ENCODE measurements at regions not wholly inside any gene's neighbourhood (a gene's known extent, or its start where the extent isn't known, plus 50 kb on each side); places are given as distances from the start of the nearest gene placed in this dataset.

GRCh38 chr13:26942184-26942583 lies 181.6 kb upstream of the GPR12 start:
- no peak for DNase-seq (ENCODE audit: low read depth in 4 of 4, low spot score in 3 of 4)

GRCh38 chr13:26941345-26942174 lies 181.0 kb upstream of the GPR12 start:
- DNase-seq (ENCODE audit: low read depth in 4 of 4, low spot score in 3 of 4) = no peak

DNA sequence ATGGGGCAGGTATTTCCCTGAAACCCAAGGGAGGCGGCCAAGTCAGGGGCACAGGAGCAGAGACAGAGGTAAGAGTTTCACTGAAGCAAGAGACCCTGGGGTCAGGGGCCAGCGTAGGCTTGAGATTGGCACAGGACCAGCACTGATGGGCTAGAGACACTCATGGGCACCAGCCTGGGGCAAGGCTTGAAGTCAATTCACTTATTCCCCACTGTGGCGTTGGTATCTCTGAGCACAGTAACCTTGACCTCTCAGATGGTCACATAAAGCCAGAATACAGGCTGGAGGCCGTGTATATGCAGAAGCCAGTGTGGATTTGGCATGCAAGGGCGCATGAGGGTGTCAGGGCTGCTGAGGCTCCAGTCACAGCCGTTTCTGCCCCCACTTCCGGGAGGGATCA lies 173.5 kb upstream of the GPR12 start:
- no peak for DNase-seq (ENCODE audit: low read depth in 4 of 4, low spot score in 3 of 4)

GRCh38 chr13:26932465-26932864 lies 171.9 kb upstream of the GPR12 start:
- DNase-seq (ENCODE audit: low read depth in 4 of 4, low spot score in 3 of 4) = no peak

DNA sequence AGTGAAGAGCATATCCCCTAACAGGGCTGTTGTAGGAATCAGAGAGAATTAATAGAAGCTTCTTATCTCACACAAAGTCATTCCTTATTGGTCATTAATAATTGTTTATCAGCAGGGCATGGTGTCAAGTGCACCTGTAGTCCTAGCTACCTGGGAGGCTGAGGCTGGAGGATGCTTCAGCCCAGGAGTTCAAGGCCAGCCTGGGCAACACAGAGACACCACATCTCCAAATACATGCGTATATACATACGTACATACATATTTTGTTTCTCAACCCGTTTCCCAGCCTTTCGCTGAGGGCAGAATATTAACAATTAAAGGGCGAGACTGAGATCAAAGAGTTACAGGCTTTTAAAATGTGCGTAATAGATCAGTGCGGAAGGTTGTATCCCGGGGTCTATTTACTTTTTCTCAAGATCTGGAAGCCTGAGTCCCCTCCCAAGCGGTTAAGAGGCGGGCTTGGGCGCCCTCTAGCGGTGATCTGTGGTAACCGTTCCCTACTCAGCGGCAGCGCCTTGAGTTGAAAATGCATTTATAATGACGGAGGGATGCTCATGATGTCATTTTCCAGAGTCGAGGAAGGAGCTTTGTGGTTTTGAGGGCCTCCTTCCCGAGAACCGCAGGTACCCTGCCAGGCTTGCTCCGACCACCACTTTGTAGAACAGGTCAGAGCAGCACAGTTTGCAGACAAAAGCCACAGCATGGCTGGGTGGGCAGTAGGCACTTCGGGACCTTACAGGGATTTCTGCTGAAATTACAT lies 169.6 kb upstream of the GPR12 start:
- DNase-seq (ENCODE audit: low read depth in 4 of 4, low spot score in 3 of 4) = peak; percentile 34 to 65 (median 44)

GRCh38 chr13:26927511-26927910 lies 166.9 kb upstream of the GPR12 start:
- no peak for DNase-seq (ENCODE audit: low read depth in 4 of 4, low spot score in 3 of 4)

DNA sequence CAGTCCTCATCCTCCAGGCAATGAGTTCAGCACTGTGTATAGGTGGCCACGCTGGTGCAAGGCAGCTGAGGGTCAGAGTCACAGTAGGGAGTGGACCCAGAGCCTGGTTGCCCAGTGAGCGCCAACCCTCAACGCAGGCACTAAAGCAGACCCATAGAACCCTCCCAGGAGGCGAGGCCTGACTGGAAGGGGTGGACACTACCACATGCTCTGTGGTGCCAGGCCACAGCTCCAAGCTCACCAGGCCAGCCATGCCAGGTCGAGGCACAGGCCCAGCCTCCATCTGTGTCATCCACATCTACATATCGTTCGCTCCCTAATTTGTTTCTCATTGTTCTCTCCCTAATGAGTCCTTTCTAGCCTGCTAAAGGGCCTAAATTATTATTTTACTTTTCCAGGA lies 165.8 kb upstream of the GPR12 start:
- DNase-seq (ENCODE audit: low read depth in 4 of 4, low spot score in 3 of 4) = no peak

DNA sequence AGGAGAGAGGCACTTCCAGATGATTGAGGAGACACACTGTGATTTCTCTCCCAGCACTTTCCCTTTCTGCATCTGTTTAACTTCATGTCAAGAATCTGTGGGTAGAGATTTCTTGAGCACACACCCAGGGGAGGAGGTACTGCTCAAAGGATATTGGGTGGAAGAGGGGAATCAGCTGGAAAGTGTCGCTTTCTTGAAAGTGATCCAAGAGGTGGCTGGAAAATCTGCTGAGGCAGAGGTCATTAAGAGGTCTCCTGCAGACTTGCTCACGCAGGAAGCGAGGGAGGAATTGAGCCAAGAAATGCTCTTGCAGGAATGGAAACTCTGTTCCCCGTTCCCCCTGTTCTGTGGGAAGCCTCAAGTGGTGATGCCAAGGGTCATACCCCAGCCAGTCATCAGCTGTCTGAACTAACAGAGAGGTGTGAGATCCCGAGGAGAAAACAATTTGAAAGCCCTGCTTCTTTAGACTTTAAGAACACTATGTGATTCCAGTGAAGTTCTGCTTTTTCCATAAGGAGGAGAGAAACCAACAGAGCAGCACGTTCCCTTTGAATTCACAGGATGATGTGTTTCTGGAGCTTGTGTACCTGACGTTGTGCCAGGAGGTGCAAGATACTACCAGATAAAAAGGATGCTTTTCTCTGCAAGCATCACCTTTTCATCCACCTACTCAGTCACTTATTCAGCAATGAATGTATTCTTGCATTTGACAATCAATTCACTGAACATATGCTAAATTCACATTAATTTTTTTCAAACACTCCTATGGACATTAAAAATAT lies 163.4 kb upstream of the GPR12 start:
- peak in 3 of 4 donors; percentile 24 to 36 (median 35) for DNase-seq (ENCODE audit: low read depth in 4 of 4, low spot score in 3 of 4)

GRCh38 chr13:26921918-26922317 lies 161.3 kb upstream of the GPR12 start:
- no peak for DNase-seq (ENCODE audit: low read depth in 4 of 4, low spot score in 3 of 4)

- DNase-seq (ENCODE audit: low read depth in 4 of 4, low spot score in 3 of 4) = no peak
Measured at GRCh38 chr13:26920614-26921355, 160.2 kb upstream of the GPR12 start.

DNA sequence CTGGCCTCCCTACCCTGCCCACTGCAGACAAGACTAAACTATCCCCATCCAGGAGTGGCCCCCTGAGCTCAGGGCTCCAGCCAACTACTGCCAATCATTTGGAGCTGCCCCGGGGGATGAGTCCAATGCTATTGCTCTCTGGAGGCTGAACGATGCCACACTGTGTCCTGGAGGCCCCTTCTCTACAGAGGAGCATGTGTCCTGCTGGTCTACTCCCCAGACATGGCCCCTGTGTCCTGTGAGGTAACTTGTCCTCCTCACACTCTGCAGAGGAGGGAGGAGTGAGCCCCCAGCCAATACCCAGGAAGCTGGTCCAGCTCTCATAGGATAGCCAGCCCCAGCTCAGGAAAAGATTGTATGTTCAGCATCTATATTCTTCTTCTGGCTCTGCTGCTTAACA lies 159.1 kb upstream of the GPR12 start:
- no peak for DNase-seq (ENCODE audit: low read depth in 4 of 4, low spot score in 3 of 4)

- DNase-seq (ENCODE audit: low read depth in 4 of 4, low spot score in 3 of 4) = no peak
Measured at GRCh38 chr13:26919311-26919710, 158.7 kb upstream of the GPR12 start.

- DNase-seq (ENCODE audit: low read depth in 4 of 4, low spot score in 3 of 4) = no peak
Measured at GRCh38 chr13:26914624-26915023, 154.0 kb upstream of the GPR12 start.

DNA sequence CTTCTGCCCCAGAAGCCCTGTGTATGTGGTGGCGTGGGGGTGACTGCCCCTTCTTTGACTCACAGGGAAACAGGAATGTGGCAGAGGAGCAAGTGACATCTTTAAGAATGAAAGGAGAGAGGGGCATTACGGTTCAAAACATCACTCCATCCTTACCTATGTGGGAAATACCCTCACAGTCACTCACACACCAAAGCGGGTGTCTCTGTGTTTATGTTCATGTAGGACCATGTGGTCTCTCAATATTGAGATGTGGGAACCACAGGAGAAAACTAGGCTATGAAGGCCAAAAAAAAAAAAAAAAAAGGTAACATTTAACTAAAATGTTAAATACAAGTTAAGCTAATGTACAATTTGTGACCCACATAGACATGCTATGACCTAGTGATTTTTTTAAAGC lies 153.6 kb upstream of the GPR12 start:
- DNase-seq (ENCODE audit: low read depth in 4 of 4, low spot score in 3 of 4) = no peak

DNA sequence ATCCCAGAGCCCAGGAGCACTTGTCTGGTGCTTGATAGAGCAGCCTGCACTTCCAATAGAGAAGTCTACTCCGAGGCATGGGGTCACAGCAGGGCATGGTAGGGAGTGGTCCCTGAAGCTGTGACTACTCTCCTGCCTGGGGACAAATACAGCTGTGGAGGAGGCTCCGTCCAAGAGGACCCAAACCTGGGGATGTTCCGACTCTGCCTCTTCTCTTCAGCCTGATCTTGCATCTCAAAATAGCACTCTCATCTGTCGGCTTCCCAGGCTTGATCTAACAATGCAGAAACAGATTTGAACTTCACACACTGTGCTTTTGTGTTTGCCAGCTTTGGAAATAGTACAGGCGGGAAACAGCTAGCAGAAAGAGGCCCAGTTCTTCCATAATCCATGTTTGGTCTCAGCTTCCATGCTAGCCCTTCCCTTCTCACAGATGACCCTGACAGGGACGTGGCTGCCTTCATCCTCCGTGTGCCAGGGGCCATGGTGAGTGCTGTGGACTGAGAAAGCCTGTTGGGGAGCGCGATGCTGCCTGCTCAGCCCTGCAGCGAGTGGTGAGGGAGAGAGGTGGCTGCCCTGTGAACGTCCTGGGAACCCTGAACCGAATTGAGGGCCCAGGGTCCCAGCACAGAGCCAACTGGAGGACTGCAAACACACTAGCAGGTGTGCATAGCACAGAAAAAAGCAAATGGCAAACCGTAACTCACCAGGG lies 150.3 kb upstream of the GPR12 start:
- DNase-seq (ENCODE audit: low read depth in 4 of 4, low spot score in 3 of 4) = no peak

DNA sequence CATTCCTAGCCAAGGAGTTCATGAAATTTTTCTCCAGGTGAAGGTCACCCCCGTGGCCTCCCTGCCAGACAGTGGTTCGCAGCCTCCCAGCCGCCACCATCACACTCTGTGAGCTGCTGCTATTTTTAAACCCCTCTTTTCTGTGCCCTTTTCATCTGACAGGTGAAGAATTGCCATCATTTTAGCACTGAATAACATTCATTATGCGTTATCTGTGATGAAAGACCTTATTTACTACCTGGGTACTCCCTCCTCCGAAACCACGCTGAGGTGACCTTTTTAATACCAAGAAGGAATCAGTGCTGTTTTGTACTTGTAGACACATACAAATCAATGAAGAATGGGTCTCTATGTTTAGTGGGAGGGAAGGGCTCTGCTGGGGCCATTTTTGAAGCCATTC lies 148.9 kb upstream of the GPR12 start:
- no peak for DNase-seq (ENCODE audit: low read depth in 4 of 4, low spot score in 3 of 4)

- DNase-seq (ENCODE audit: low read depth in 4 of 4, low spot score in 3 of 4) = no peak
Measured at GRCh38 chr13:26908126-26908525, 147.5 kb upstream of the GPR12 start.

DNA sequence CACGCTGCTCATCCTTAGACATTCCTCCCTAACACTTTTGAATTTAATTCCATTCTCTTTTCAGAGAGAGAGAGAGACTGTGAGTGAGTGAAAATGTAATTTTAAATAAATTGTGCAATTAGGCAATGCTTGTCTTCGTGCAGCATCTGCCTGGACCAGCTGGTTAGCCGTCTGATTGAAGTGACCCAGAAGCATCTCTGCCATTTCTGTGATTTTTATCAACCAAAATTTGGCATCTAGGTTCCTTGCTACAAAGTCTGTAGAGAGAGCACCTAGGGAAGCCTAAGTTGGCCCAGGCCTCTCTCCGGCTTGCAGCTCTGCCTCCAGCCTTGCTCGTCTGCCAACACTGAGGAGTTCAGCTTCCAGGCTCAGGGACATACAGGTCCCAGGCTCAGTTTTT lies 138.6 kb upstream of the GPR12 start:
- DNase-seq (ENCODE audit: low read depth in 4 of 4, low spot score in 3 of 4) = no peak

DNA sequence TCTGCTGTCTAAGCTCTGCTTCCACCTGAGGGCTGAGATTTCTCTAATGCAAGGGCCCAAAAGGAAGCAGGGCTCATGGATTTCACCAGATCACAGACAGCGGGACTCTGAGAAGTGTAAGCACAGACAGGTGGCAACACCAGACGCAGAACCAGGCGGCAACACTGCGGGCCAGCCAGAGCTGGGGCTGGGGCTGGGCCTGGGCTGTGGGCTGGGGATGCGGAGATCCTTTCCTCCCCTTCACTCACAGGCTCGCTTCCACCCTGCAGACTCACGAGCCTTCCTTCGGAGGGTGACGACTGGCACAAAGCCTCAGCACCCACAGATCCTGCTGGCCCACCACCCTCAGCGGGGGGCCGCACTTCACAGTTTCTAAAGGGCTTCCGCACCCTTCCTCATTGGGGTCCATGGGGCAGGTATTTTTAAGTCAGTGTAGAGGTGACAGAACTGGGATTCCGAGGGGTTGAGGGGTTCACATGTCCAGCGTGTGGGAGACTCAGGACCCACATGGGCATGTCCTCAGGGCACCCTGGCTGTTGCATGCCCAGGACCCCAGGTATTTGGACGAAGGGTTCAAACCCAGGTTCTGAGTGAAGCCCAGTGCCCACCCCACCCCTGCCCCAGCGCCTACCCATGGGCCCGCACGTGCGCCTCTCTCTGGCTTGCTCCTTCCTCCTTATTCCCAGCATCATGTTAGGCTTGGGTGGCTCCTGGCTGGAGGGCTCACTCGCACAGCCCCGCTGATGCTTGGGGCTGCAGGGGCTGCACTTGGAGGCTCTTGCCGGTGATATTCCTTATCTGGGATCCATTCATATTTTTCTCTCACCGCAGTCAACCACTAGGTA lies 137.3 kb upstream of the GPR12 start:
- no peak for DNase-seq (ENCODE audit: low read depth in 4 of 4, low spot score in 3 of 4)
